SKM-1 treated with dmso at 0.1 percent for 144 hours (cell line): ENCODE measurements at regions not wholly inside any gene's neighbourhood (a gene's known extent, or its start where the extent isn't known, plus 50 kb on each side); places are given as distances from the start of the nearest gene placed in this dataset.
"Not testable (repeated sequence)": the region's sequence is repeated elsewhere in the genome, so short reads cannot be mapped to it uniquely, and the experiment has no call there.

ENCODE experiments used
- DNase-seq: peaks from one replicate; lab custom pipeline; 2025; ENCODE audit not compliant: unreplicated experiment; lab: John Stamatoyannopoulos, UW

DNA sequence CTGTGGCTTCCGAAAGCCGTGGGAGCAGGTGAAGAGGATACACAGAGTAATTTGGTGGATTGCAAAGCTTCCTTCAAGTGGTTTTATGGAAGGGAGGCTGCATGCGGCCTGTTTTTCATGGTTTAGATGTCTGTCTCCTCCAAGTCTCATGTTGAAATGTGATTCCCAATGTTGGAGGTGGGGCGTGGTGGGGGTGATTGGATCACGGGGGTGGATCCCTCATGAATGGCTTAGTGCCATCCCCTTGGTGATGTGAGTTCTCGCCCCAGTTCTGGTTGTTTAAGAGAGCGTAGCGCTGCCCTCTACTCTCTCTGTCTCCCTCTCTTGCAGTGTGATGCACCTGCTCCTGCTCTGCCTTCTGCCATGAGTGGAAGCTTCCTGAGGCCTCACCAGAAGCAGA, 247.8 kb upstream of the B3GAT1 start:
- no peak for DNase-seq

DNA sequence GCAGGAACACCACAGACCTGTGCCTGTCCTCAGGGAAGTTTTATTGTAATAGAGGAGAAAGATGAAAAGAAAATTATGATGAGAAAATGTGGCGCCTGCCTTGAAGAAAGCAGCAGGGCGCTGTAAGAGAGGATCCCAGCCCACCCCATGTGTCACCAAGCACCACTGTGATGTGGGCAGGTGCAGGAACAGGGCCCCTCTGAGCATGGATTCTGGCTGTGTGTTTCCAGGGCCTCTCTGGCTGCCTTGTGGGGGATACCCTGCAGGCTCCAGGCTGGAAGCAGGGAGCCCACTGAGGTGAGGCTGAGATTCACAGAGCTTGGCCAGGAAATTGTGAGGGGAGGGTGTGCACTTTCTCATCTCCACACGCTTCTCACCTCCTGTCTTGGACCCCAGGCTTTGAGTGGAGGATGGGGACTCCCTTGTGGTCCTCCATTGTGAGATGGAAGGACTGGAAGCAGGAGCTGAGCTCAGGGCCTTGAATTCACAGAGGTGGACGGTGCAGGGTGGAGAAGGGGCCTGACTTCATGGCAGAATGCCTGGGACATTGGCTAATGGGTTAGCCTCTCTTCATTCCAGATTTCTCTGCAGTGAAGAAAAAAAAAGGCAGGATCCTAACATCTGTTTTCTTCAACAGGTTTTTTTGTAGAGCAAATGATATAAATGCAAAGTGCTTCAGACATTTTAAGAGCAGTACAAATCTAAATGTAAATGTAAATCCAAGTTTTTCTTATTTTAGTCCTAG, 246.6 kb upstream of the B3GAT1 start:
- no peak for DNase-seq

DNA sequence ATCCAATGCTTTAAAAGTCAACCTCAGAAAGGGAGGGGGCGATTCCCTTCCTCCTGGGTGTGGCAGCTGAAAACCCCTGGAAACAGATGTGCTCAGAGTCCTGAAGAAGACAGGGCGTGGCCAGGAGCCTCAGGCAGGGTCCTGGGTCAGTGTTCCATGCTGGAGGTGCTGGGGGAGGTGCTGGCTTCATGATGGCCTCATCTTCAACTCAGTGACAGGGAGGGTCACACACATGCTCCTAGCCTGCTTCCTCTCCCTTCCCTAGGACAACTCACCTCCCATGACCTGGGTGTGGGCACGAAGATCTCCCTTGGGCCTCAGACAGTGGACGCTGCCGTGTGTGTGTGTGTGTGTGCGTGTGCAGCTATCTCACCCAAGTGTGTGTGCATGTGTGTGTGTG, 245.6 kb upstream of the B3GAT1 start:
- DNase-seq: no peak

DNA sequence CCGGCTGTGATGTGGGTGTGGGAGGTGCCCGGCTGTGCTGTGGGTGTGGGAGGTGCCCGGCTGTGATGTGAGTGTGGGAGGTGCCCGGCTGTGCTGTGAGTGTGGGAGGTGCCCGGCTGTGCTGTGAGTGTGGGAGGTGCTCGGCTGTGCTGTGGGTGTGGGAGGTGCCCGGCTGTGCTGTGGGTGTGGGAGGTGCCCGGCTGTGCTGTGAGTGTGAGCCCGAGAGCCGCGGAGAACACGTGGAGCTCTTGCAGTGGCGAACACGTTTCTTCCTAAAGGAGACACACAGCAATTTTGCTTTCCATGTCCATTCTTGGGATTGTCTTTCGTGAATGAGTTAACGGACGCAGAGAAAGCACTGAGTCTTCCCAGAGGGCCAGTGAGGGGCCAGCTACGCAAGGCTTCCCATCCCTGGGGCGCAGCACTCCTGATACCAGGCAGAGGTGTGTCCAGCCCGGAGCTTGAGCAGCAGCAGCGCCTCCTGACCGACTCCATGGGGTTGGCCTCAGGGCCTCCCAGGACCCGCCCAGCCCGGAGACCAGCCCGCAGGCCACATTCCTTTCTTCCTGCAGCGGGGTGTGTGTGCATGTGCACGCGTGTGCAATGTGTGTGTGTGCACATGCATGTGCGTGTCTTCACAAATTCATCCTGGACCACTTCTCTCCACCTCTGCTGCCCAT, 245.0 kb upstream of the B3GAT1 start:
- no peak for DNase-seq

DNA sequence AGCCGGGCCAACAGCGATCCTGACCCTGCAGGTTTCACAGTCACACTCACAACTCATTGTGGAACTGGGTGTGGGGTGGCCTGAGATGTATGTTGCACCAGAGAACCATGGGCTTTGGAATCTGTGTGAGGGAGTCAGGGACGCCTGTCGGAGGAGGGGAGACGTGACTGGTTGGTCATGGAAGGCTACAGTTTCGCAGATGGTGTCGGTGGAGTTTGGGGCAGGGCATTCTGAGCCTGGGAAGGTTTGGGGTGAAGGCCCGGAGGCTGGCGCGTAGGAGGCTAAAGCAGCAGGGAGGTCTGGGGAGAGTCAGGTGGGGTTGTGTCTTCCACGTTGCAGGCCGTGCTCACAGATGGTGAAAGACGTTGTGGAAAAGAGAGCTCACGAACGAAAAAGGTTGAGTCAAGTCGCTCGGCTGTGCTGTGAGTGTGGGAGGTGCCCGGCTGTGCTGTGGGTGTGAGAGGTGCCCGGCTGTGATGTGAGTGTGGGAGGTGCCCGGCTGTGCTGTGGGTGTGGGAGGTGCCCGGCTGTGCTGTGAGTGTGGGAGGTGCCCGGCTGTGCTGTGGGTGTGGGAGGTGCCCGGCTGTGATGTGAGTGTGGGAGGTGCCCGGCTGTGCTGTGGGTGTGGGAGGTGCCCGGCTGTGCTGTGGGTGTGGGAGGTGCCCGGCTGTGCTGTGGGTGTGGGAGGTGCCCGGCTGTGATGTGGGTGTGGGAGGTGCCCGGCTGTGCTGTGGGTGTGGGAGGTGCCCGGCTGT, 244.2 kb upstream of the B3GAT1 start:
- not testable (repeated sequence) for DNase-seq

DNA sequence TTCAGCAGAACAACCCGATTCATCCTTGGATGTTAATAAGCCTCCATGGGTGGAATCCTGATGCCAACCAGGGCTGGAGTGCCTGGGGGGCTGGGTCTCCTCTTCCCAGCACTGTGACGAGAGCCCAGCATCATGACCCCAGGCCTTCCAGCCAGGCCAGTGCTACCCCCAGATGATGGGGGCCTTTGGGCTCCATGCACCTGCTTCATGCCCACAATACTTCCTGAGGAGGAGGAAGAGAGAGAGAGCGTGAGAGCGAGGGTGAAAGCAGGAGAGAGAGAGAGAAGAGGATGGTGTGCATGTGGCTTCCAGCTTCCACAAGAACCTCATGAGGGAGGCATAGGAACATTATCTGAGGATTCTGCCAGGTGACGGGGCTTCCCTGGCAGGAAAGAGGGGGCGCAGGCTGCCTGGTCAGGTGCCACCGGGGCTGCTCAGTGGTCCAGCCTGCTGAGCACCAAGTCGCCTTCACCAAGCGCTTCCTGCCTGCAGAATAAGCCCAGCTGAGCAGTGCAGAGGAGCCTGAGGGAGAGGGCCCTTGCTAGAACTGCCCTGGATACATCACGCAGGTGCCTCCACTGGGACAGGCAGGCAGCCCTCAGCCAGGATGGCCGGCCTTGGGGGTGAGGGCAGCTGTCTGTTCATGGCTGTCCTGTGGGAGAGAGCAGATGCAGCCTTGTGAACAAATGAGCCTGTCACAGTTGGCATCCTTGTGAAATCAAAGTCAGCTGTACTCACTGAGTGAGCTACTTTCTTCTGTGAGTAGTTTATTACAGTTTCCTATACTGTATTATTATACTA, 243.3 kb upstream of the B3GAT1 start:
- no peak for DNase-seq

DNA sequence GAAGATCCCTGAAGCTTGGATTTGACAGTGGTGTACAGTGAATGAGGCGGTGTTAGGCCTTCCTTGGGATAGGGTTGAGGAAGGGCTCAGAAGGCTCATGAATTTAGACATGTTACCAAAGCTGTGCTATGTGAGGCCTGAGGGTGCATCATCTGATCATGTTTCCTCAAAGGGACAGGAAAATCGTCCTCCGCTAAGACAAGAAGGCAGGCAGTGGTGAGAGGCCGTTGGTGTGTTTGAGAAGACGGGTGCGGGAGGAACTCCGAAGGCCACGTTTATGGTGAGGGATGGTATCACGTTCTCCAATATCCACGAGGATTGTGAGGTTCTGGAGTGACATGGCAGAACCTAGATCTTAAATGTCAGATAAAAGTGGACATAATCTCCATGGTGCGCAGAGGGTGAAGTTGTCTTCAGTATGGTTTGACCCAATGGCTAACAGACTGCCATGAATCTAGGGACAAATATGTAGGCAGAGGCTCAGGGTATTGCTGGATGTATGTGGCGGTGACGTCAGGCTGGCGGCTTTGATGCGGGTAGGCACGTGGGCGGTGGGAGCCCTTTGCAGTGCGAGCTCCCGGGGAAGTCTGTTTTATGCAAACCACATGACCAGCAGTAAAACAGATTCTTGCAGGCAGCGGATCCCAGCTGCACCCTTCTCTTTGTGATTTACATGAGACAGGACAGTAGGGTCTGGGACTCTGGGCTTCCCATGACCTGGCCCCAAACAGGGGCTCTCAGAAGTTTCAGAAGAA, 242.3 kb upstream of the B3GAT1 start:
- no peak for DNase-seq

DNA sequence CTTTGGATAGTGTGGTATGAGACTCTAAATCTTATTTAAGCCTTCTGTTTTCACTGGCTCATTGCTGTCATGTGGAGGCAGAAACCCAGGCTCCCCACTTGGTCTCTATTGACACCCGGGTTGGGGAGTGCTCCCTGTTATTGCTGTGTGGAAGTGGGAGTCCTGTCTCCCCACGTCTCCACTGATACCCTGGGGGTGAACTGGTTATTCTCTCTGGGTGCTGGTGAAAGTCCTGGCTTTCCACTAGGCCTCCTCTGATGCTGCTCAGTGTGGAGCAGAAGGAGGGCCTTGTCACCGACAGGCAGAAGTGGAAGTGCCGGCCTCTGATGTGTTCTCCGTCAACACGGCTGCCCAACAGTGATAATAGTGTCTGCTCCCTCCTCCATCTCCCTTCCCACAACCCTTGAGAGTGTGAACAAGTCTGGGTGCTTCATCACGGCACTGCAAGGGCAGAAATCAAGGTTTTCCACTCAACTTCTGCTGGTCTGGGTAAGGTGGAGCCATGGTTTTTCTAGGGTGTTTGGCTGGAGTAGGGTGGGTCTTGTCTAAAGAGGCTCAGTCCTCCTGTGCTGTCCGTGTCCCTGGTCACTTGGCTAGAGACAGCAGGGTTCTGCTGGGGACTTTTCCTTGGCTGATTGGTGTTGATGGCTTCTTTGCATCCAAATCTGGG, 240.7 kb upstream of the B3GAT1 start:
- no peak for DNase-seq

DNA sequence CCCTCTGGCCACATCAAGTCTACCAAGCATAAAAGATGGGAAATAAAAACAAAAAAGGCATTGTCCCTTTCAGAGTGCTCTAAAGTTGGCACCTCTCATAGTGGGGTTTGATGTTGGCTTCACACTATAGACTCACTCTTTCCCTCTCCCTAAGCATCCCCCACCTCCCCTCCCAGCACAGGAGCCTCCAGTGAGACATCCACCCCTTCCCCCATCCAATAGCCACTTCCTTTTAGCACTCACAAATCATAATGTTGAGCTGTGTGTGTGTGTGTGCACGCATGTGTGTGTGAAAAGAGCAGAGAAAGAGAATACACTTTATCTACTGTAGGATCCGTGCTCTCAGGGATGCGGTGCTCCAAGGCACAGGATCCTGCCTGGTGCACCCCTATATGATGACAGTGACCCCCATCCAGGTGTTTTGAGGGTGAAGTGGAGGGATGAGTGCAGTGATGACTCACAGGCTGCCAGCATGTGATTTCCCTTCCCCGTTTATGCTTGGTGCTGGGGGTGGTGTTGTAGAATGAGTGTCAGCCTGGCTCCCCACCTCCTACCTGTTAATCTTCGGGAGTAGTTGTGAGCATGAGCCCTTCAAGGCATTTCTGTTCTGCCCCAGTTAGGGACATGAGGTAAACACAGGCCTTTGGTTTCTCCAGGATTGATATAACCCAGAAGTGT, 235.2 kb upstream of the B3GAT1 start:
- no peak for DNase-seq

DNA sequence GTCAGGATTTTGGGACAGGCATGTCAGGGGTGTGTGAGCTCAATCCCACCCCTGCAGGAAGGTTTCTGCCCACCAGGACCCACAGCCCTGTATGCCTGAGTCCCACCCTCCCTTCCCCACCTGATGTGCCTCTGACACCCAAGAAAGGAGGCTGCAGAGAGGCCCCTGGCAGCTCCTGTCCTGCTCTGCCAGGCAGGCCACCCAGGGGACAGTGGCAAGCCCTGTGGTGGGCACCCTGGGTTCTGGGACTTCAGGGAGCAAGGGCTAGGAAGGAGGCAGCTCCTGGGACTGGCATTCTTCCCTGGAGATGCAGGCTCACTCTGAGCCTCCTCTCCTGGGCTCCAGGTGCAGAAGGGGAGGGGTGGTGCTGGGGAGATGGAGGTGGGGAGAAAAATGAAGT, 234.5 kb upstream of the B3GAT1 start:
- no peak for DNase-seq

DNA sequence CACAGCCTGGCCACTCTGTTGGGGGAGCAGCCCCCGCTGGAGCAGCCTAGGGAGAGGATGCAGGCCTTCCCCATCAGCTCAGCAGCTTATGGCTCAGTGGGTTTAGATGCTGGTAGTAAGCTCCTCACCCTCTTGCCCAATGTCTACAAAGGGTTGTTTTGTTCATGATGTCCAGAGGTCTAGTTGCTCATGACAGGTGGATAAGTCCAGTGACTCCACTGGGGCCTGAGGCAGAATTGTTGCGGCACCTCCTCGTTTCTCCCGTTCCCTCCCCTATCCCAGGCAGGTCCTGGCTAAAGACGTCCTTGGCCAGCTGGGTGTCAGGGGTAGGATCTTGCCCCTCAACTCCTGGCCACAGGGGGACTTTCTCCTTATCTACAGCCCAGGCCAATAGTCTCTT, 233.5 kb upstream of the B3GAT1 start:
- no peak for DNase-seq

DNA sequence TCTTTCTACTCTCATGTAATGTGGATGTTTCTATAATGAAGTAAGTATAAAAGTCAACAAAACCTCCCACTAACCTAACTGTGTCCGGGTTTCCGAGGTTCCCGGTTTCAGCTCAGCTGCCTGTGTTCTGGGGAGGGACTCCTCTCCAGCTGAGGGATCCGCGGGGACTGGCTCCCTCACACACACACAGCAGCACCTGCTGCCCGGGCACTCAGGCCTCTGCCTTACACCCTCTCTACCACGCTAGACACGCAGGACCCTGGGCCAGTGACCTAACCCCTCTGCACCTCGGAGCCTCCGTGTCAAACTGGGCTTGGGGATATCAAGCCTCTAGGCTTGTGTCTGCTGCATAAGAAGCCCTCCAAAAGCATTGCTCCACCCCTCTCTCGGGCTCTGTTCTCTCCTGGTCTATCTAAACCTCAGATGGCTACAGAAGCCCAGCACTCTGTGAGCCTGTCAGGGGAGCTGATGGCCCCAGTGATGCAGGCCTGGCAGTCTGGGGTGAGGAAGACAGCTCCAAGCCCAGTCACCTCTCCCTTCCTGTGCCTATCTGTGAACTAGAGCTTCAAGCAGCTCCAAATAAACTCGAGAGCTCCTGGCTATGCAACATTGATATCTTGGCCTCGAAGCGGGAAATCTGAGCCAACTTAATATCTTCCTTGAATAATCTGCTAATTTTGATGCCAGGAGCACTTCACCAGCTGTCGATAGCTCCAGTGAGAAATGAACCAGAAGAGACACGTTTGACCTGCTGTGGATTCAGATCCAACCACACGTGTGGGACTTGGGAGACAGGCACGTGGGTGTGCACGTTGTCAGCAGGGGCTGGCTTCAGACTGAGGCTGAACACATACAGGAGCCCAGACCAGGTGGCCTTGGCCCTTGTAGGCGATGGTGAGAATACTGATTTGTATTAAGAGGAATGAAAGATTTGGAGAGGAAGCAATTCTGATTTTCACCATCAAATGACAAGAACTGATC, 232.7 kb upstream of the B3GAT1 start:
- DNase-seq: no peak

DNA sequence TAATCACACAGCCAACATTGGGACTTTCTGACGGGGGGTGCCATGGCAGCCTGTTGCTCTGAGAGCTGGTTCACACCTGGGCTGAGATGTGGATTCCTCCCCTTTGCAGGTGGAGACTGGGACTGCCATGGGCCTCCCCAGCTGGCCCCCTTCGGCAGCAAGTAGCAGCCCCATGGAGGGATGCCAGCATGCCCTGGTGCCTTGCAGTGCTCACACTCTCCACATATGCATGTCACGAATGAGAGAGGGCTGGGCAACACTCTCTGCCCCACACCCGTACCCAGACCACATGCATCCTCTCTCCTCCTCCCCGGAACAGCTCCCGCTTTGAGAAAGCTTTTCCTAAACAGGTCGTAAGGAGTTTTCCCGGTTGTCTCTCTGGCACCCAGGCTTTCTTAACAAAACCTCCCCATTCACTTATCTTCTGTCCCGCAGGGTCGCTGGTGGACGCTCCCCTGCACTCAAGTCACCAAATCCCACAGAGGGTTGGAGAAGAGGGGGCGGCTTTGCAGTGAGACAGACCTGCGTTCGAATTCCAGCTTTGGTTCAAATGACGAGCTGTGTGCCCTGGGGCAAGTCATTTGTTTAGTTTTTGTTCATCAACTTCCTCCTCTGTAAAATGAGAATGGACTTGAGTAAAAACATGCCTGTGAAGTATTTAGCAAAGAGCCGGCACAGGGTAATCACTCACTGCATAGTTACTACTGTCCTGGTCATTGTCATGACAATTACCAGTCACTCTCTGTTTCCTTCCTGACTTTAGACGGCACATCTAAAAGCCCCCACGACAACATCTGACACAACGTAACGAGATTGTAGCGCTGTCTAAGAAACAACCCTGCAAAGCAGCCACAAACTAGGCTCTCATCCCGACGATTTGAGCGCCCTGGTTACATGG, 231.3 kb upstream of the B3GAT1 start:
- DNase-seq: no peak

DNA sequence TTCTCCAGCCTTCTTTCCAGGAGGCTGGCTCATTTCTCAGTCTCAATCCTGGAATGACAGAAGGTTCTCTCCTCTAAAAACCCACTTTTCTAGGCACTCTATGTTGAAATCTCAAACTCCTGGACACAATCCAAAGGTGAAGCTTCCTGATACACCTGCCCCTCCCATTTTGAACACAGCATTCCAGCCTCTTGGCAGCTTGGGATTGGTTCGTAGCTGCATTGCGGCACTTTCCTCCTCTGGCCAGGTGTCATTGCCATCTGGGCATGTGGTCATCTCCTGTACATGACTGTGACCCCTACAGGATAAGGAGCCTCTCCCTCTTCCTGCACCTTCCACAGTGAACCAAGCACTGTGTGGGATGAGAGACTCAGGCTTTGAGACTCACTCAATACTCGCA, 230.2 kb upstream of the B3GAT1 start:
- DNase-seq: no peak

DNA sequence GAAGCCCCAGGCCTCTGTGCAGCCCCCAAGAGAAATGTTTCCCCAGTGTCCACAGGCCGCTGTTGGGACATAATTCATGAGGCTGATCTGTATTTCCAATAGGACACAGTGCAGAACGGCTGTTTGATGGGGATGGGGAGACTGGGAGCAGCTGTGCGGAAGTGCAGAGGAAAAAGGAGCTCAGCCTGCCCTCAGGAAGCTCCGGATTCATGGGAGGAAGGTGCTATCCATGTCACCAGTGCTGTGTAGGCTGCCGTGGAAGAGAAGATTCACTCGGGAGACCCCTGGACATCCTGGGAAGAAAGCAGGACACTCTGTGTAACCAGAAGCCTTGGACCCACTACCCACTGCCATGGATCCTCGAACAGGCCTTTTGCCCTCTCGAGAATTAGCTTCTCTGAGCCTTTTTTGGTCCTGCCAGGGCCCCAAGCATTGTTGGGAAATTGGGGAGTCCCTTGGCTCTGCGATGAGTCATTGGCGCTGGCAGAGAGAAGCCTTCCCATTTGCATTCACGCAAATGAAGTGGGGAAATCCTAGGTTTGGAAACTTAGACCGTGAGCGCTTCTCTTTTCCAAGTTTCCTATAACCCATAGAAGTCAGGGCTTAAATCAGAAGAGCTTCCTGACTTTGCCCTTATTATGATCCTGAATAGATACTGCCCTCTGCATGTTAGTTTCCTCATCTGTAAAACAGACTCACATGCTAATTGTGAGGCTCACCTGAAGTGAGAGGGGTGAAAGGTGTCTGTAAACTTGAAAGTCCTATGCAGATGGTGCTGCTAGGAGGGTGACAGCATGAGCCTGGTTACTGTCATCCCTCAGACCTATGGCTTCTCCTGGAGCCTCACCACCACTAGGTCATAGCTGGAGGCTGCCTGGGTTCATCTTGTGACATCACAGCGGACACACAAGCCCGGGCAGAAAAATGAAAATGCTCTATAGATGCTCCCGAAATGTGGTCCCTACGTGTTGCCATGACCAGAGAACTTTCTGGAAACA, 229.2 kb upstream of the B3GAT1 start:
- DNase-seq: no peak

DNA sequence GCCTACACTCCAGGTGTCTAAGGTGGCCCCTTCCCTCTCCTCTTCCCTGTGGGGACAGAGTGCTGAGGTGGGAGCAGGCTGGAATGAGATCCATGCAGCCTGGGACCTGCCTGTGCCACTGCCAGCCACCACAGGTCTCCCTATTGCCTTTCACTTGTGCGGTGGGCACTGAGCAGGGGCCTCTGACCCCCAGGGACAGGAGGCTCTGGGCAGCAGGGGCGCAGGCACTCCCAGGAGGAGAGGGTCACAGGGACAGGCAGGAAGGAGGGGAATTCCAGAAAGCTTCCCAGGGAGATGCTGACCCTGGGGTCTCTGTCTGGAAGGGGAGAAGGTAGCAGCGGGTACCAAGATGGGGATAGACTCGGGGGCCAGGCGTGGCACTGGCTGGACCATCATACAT, 228.5 kb upstream of the B3GAT1 start:
- DNase-seq: no peak
